H1 (cell line): ENCODE measurements at regions not wholly inside any gene's neighbourhood (a gene's known extent, or its start where the extent isn't known, plus 50 kb on each side); places are given as distances from the start of the nearest gene placed in this dataset.

Experiments
- ASH2L ChIP-seq: fragments of 200-600, 300-600 bp; sonication (generic); IDR thresholded peaks from one replicate; pipeline ENCODE4 v1.7.1; 2017; ENCODE audit warnings: low read length
- CHD2 ChIP-seq: IDR thresholded peaks from 2 replicates; pipeline ENCODE4 v1.6.1; 2012; ENCODE audit warnings: low read length, improper control_type of control experiment
- SIN3A ChIP-seq, 2 experiments: IDR thresholded peaks in 1 of 2; conservative IDR thresholded peaks in 1 of 2; 2 replicates each; pipeline ENCODE4 v1.6.1; 2011 to 2012; ENCODE audit warnings: low read length in 2 of 2, improper control_type of control experiment in 1 of 2, low read depth in 1 of 2, mild to moderate bottlenecking in 1 of 2
- TEAD4 ChIP-seq: IDR thresholded peaks from 2 replicates; pipeline ENCODE4 v1.6.1; 2012; ENCODE audit warnings: low read depth, low read length, inconsistent platforms, mixed read lengths
- TF ChIP-seq, protein P1 (sequence below): fragments of 300-600 bp; sonication (generic); IDR thresholded peaks from 2 replicates; pipeline ENCODE4 v1.7.1; 2012; ENCODE audit warnings: low read length, moderate library complexity, mild to moderate bottlenecking, inconsistent platforms; ENCODE audit not compliant: insufficient replicate concordance

GRCh38 chr22:47808886-47809620 is 1046.6 kb downstream of the TBC1D22A start (continued):
- TF ChIP-seq, protein P1, sequence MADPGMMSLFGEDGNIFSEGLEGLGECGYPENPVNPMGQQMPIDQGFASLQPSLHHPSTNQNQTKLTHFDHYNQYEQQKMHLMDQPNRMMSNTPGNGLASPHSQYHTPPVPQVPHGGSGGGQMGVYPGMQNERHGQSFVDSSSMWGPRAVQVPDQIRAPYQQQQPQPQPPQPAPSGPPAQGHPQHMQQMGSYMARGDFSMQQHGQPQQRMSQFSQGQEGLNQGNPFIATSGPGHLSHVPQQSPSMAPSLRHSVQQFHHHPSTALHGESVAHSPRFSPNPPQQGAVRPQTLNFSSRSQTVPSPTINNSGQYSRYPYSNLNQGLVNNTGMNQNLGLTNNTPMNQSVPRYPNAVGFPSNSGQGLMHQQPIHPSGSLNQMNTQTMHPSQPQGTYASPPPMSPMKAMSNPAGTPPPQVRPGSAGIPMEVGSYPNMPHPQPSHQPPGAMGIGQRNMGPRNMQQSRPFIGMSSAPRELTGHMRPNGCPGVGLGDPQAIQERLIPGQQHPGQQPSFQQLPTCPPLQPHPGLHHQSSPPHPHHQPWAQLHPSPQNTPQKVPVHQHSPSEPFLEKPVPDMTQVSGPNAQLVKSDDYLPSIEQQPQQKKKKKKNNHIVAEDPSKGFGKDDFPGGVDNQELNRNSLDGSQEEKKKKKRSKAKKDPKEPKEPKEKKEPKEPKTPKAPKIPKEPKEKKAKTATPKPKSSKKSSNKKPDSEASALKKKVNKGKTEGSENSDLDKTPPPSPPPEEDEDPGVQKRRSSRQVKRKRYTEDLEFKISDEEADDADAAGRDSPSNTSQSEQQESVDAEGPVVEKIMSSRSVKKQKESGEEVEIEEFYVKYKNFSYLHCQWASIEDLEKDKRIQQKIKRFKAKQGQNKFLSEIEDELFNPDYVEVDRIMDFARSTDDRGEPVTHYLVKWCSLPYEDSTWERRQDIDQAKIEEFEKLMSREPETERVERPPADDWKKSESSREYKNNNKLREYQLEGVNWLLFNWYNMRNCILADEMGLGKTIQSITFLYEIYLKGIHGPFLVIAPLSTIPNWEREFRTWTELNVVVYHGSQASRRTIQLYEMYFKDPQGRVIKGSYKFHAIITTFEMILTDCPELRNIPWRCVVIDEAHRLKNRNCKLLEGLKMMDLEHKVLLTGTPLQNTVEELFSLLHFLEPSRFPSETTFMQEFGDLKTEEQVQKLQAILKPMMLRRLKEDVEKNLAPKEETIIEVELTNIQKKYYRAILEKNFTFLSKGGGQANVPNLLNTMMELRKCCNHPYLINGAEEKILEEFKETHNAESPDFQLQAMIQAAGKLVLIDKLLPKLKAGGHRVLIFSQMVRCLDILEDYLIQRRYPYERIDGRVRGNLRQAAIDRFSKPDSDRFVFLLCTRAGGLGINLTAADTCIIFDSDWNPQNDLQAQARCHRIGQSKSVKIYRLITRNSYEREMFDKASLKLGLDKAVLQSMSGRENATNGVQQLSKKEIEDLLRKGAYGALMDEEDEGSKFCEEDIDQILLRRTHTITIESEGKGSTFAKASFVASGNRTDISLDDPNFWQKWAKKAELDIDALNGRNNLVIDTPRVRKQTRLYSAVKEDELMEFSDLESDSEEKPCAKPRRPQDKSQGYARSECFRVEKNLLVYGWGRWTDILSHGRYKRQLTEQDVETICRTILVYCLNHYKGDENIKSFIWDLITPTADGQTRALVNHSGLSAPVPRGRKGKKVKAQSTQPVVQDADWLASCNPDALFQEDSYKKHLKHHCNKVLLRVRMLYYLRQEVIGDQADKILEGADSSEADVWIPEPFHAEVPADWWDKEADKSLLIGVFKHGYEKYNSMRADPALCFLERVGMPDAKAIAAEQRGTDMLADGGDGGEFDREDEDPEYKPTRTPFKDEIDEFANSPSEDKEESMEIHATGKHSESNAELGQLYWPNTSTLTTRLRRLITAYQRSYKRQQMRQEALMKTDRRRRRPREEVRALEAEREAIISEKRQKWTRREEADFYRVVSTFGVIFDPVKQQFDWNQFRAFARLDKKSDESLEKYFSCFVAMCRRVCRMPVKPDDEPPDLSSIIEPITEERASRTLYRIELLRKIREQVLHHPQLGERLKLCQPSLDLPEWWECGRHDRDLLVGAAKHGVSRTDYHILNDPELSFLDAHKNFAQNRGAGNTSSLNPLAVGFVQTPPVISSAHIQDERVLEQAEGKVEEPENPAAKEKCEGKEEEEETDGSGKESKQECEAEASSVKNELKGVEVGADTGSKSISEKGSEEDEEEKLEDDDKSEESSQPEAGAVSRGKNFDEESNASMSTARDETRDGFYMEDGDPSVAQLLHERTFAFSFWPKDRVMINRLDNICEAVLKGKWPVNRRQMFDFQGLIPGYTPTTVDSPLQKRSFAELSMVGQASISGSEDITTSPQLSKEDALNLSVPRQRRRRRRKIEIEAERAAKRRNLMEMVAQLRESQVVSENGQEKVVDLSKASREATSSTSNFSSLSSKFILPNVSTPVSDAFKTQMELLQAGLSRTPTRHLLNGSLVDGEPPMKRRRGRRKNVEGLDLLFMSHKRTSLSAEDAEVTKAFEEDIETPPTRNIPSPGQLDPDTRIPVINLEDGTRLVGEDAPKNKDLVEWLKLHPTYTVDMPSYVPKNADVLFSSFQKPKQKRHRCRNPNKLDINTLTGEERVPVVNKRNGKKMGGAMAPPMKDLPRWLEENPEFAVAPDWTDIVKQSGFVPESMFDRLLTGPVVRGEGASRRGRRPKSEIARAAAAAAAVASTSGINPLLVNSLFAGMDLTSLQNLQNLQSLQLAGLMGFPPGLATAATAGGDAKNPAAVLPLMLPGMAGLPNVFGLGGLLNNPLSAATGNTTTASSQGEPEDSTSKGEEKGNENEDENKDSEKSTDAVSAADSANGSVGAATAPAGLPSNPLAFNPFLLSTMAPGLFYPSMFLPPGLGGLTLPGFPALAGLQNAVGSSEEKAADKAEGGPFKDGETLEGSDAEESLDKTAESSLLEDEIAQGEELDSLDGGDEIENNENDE: no peak
- TF ChIP-seq CHD2 (no peak), ASH2L (no peak), TEAD4 (no peak), SIN3A (conservative IDR thresholded peaks at IDR 0.05 in 1 of 2, IDR thresholded peaks at IDR 0.05 in 1 of 2; ENCODE audit: low read depth in 1 of 2, low read length in 2 of 2) (no peak)
